ENCODE measurements at regions not wholly inside any gene's neighbourhood (a gene's known extent, or its start where the extent isn't known, plus 50 kb on each side); places are given as distances from the start of the nearest gene placed in this dataset.

GRCh38 chr6:65900928-65901327, 193.9 kb upstream of the EYS start:
- DNase-seq, result no peak

- DNase-seq, result no peak
Measured at GRCh38 chr6:65896140-65896539, 189.1 kb upstream of the EYS start.

- DNase-seq, result no peak
Measured at GRCh38 chr6:65876668-65877067, 169.6 kb upstream of the EYS start.

GRCh38 chr6:65852369-65852852, 145.4 kb upstream of the EYS start:
- DNase-seq, result no peak

- DNase-seq, result no peak
Measured at GRCh38 chr6:65830151-65830550, 123.1 kb upstream of the EYS start.

- DNase-seq, result no peak
Measured at GRCh38 chr6:65819152-65819551, 112.1 kb upstream of the EYS start.

GRCh38 chr6:65818576-65818975, 111.5 kb upstream of the EYS start:
- DNase-seq, result no peak

- no peak for DNase-seq
Measured at GRCh38 chr6:65816991-65817390, 110.0 kb upstream of the EYS start.

GRCh38 chr6:65814071-65814470, 107.0 kb upstream of the EYS start:
- no peak for DNase-seq

- DNase-seq, result no peak
Measured at GRCh38 chr6:65803186-65803585, 96.2 kb upstream of the EYS start.

- no peak for DNase-seq
Measured at GRCh38 chr6:65799389-65799788, 92.4 kb upstream of the EYS start.

GRCh38 chr6:65798280-65799014, 91.4 kb upstream of the EYS start:
- DNase-seq, result no peak

GRCh38 chr6:65790666-65791065, 83.6 kb upstream of the EYS start:
- no peak for DNase-seq

GRCh38 chr6:65787787-65788186, 80.8 kb upstream of the EYS start:
- no peak for DNase-seq

- DNase-seq, result no peak
Measured at GRCh38 chr6:65786815-65787214, 79.8 kb upstream of the EYS start.

- DNase-seq, result no peak
Measured at GRCh38 chr6:65780691-65781090, 73.7 kb upstream of the EYS start.

- DNase-seq, result no peak
Measured at GRCh38 chr6:65776332-65776731, 69.3 kb upstream of the EYS start.

- DNase-seq, result no peak
Measured at GRCh38 chr6:65771946-65772345, 64.9 kb upstream of the EYS start.

GRCh38 chr6:65761890-65762289, 54.9 kb upstream of the EYS start:
- no peak for DNase-seq

- no peak for DNase-seq
Measured at GRCh38 chr6:65760285-65760684, 53.3 kb upstream of the EYS start.

Measured in eye (tissue), 1 donor.